ENCODE measurements at regions not wholly inside any gene's neighbourhood (a gene's known extent, or its start where the extent isn't known, plus 50 kb on each side); places are given as distances from the start of the nearest gene placed in this dataset.

DNA sequence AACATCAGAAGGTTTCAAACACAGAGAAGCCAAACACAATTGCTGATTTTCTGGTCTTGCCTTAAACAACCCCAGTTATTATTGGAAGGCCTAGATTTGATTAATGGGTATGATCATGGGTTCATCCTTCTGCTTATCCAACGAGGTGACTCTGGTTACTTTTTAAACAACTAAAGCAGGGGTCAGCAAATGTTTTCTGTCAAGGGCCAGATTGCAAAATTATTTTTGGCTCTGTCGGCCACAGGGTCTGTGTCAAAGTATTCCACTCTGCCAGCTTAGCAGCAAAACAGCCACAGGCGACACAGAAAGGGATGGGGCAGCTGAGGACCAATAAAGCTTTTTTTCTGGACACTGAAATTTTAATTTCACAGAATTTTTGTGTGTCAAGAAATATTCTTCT lies 249.1 kb upstream of the STS start:
- Histone ChIP-seq H3K4me1 (no peaks in the 10 kb centered on the region), H3K27me3 (no peaks in the 10 kb centered on the region), H3K36me3 (no peaks in the 10 kb centered on the region), H3K4me3 (no peak overlapping the region), H3K27ac (no peak overlapping the region), H3K9me3 (no peaks in the 10 kb centered on the region)
- WGBS, 2 donors = 64 to 75% methylated on average over 3 of the region's 3 CpGs
- no peak for TF ChIP-seq EP300 (IDR thresholded peaks at IDR 0.05)
- no peak for TF ChIP-seq POLR2AphosphoS5 (IDR thresholded peaks at IDR 0.05)
- TF ChIP-seq, protein P1, sequence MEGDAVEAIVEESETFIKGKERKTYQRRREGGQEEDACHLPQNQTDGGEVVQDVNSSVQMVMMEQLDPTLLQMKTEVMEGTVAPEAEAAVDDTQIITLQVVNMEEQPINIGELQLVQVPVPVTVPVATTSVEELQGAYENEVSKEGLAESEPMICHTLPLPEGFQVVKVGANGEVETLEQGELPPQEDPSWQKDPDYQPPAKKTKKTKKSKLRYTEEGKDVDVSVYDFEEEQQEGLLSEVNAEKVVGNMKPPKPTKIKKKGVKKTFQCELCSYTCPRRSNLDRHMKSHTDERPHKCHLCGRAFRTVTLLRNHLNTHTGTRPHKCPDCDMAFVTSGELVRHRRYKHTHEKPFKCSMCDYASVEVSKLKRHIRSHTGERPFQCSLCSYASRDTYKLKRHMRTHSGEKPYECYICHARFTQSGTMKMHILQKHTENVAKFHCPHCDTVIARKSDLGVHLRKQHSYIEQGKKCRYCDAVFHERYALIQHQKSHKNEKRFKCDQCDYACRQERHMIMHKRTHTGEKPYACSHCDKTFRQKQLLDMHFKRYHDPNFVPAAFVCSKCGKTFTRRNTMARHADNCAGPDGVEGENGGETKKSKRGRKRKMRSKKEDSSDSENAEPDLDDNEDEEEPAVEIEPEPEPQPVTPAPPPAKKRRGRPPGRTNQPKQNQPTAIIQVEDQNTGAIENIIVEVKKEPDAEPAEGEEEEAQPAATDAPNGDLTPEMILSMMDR (IDR thresholded peaks at IDR 0.05) = no peak
- TF ChIP-seq POLR2A (IDR thresholded peaks at IDR 0.05) = no peak
- ATAC-seq (ENCODE audit: low FRiP score in 2 of 2) (no peak), DNase-seq (no peak)

DNA sequence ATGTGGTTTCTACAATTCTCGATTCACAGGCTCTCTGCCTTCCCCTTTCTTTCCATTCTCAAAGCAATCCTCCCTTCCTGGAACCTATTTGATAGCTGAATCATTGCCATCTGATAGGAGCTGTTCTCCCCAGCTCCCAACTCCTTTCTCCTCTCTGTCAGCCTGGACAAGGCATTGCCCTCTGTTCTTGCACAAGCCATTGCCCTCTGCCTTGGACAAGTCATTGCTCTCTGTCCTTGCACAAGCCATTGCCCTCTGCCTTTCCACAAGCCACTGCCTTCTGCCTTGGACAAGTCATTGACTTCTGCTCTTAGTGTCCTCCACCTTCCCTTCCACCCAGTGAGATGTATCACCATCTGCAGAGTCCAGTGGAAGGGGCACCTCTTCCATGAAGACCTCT lies 256.1 kb upstream of the STS start:
- WGBS, 2 donors = 68 to 79% methylated on average over 1 of the region's 1 CpG
- Histone ChIP-seq H3K4me1 (no peaks in the 10 kb centered on the region), H3K27me3 (no peaks in the 10 kb centered on the region), H3K4me3 (no peak overlapping the region), H3K9me3 (no peaks in the 10 kb centered on the region), H3K27ac (no peak overlapping the region), H3K36me3 (no peaks in the 10 kb centered on the region)
- TF ChIP-seq POLR2AphosphoS5 (IDR thresholded peaks at IDR 0.05) = no peak
- TF ChIP-seq, protein P1 (IDR thresholded peaks at IDR 0.05) = no peak
- no peak for TF ChIP-seq EP300 (IDR thresholded peaks at IDR 0.05)
- no peak for TF ChIP-seq POLR2A (IDR thresholded peaks at IDR 0.05)
- no peak for ATAC-seq (ENCODE audit: low FRiP score in 2 of 2)
- no peak for DNase-seq

DNA sequence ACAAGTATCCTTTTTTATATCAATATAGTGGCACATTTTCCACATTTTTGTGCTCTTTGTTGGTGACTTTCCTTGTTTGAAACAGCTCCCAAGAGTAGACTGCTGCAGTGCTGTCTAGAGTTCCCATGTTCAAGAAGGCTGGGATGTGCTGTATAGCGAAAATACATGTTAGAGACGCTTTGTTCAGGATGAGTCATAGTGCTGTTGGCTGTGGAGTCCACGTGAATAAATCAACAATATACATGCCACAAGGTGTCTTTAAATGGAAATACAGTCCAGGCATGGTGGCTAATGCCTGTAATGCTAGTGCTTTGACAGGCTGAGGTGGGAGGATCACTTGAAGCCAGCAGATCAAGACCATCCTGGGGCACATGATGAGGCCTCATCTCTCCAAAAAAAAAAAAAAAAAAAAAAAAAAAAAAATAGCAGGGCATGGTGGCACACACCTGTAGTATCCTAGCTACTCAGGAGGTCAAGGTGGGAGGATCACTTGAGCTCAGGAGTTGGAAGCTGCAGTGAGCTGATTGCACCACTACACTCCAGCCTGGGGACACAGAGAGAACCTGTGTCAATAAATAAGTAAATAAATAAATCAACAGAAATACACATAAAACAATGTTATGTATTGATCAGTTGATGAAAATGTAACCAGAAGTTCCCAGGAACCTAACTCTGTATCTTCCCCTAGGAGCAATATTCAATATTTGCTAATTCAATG lies 256.8 kb upstream of the STS start:
- Histone ChIP-seq H3K27me3 (no peaks in the 10 kb centered on the region), H3K27ac (no peak overlapping the region), H3K4me3 (no peak overlapping the region), H3K4me1 (no peaks in the 10 kb centered on the region), H3K9me3 (no peaks in the 10 kb centered on the region), H3K36me3 (no peaks in the 10 kb centered on the region)
- 86 to 92% methylated on average over 3 of the region's 3 CpGs for WGBS, 2 donors
- no peak for TF ChIP-seq POLR2AphosphoS5 (IDR thresholded peaks at IDR 0.05)
- TF ChIP-seq EP300 (IDR thresholded peaks at IDR 0.05) = no peak
- no peak for TF ChIP-seq POLR2A (IDR thresholded peaks at IDR 0.05)
- TF ChIP-seq, protein P1 (IDR thresholded peaks at IDR 0.05) = no peak
- no peak for DNase-seq
- no peak for ATAC-seq (ENCODE audit: low FRiP score in 2 of 2)

DNA sequence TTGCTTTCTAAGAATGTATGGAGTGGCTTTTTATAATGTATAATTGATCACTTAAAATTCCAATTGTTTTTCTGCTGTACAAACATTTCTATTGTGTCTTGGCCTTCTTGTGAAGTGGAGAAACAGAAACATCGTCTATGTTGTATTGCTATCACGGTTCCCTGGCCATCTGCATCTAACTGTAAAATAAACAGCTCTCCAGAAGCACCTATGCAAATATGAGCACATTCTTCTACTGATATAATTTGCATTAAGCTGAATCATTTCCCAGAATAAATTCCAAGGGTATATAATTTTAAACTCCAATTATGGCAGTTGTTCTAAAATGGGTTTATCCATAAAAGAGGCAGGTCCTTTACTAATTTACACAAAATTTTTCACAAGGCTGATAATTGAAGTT lies 261.6 kb upstream of the STS start:
- DNase-seq (no peak), ATAC-seq (ENCODE audit: low FRiP score in 2 of 2) (no peak)
- H3K36me3 ChIP-seq = no peaks in the 10 kb centered on the region
- H3K9me3 ChIP-seq = no peaks in the 10 kb centered on the region
- H3K27me3 ChIP-seq = no peaks in the 10 kb centered on the region
- 58 to 68% methylated on average over 2 of the region's 2 CpGs for WGBS, 2 donors
- no peak overlapping the region for H3K27ac ChIP-seq
- no peak for TF ChIP-seq POLR2AphosphoS5 (IDR thresholded peaks at IDR 0.05)
- TF ChIP-seq, protein P1 (IDR thresholded peaks at IDR 0.05) = no peak
- no peak for TF ChIP-seq POLR2A (IDR thresholded peaks at IDR 0.05)
- no peak for TF ChIP-seq EP300 (IDR thresholded peaks at IDR 0.05)
- no peaks in the 10 kb centered on the region for H3K4me1 ChIP-seq
- no peak overlapping the region for H3K4me3 ChIP-seq

DNA sequence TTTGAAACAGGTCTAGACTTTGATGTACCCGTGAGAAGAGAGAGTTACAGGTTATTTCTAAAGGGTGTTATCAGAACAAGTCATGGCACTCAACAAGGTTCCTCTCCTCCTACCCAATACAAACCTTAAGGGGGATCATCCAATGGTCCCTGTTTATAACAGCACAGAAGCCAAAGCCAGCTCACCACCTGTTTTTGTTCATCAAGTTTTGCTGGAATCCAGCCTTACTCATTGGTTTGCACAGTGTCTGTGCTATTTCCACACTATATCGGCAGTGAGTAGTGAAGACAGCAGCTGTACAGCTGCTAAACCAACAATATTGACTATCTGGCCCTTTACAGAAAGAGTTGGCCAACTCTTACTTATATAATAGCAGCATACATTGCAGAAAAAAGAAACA lies 262.1 kb upstream of the STS start:
- H3K4me1 ChIP-seq = no peaks in the 10 kb centered on the region
- H3K4me3 ChIP-seq = no peak overlapping the region
- 43 to 88% methylated on average over 2 of the region's 2 CpGs for WGBS, 2 donors
- no peaks in the 10 kb centered on the region for H3K27me3 ChIP-seq
- DNase-seq (no peak), ATAC-seq (ENCODE audit: low FRiP score in 2 of 2) (no peak)
- no peaks in the 10 kb centered on the region for H3K9me3 ChIP-seq
- TF ChIP-seq POLR2AphosphoS5 (IDR thresholded peaks at IDR 0.05) (no peak), POLR2A (IDR thresholded peaks at IDR 0.05) (no peak), EP300 (IDR thresholded peaks at IDR 0.05) (no peak)
- TF ChIP-seq, protein P1 (IDR thresholded peaks at IDR 0.05) = no peak
- H3K36me3 ChIP-seq = no peaks in the 10 kb centered on the region
- no peak overlapping the region for H3K27ac ChIP-seq
